ENCODE measurements at regions not wholly inside any gene's neighbourhood (a gene's known extent, or its start where the extent isn't known, plus 50 kb on each side); places are given as distances from the start of the nearest gene placed in this dataset.

- H3K4me3 ChIP-seq, result no peak overlapping the region
- H3K4me1 ChIP-seq (ENCODE audit: insufficient read depth), result no peaks in the 10 kb centered on the region
- 55 to 73% (median 64%) methylated on average over 5 of the region's 5 CpGs for WGBS, 3 donors
- H3K27ac ChIP-seq, result no peak overlapping the region
- DNase-seq, result no peak
- TF ChIP-seq CTCF (IDR thresholded peaks at IDR 0.05) (no peak), POLR2A (IDR thresholded peaks at IDR 0.05) (no peak), EP300 (IDR thresholded peaks at IDR 0.05) (no peak)
- no peaks in the 10 kb centered on the region for H3K9me3 ChIP-seq
- H3K27me3 ChIP-seq, result no peaks in the 10 kb centered on the region
- intact Hi-C loops (cut with DNase I), result no loop called here
- H3K36me3 ChIP-seq, result no peaks in the 10 kb centered on the region
Observed at GRCh38 chr6:93970684-93971083, 551.3 kb upstream of the EPHA7 start.

- 72 to 80% (median 79%) methylated on average over 4 of the region's 4 CpGs for WGBS, 3 donors
- Histone ChIP-seq H3K4me1 (ENCODE audit: insufficient read depth) (no peaks in the 10 kb centered on the region), H3K36me3 (no peaks in the 10 kb centered on the region), H3K9me3 (no peaks in the 10 kb centered on the region), H3K4me3 (no peak overlapping the region), H3K27ac (no peak overlapping the region), H3K27me3 (no peaks in the 10 kb centered on the region)
- DNase-seq, result no peak
- intact Hi-C loops (cut with DNase I), result no loop called here
- TF ChIP-seq POLR2A (IDR thresholded peaks at IDR 0.05), result no peak
- TF ChIP-seq CTCF (IDR thresholded peaks at IDR 0.05), result no peak
- no peak for TF ChIP-seq EP300 (IDR thresholded peaks at IDR 0.05)
Observed at GRCh38 chr6:93968126-93968525, 548.8 kb upstream of the EPHA7 start.

GRCh38 chr6:93964926-93965325 lies 545.6 kb upstream of the EPHA7 start:
- H3K4me3 ChIP-seq, result no peak overlapping the region
- no peaks in the 10 kb centered on the region for H3K27me3 ChIP-seq
- no peak overlapping the region for H3K27ac ChIP-seq
- intact Hi-C loops (cut with DNase I), result no loop called here
- no peak for DNase-seq
- TF ChIP-seq CTCF (IDR thresholded peaks at IDR 0.05) (no peak), EP300 (IDR thresholded peaks at IDR 0.05) (no peak), POLR2A (IDR thresholded peaks at IDR 0.05) (no peak)
- no peaks in the 10 kb centered on the region for H3K36me3 ChIP-seq
- no peaks in the 10 kb centered on the region for H3K9me3 ChIP-seq
- no peaks in the 10 kb centered on the region for H3K4me1 ChIP-seq (ENCODE audit: insufficient read depth)
- 84 to 90% (median 88%) methylated on average over 1 of the region's 1 CpG for WGBS, 3 donors

GRCh38 chr6:93964321-93964720 lies 545.0 kb upstream of the EPHA7 start:
- Histone ChIP-seq H3K4me1 (ENCODE audit: insufficient read depth) (no peaks in the 10 kb centered on the region), H3K27me3 (no peaks in the 10 kb centered on the region), H3K4me3 (no peak overlapping the region), H3K9me3 (no peaks in the 10 kb centered on the region), H3K27ac (no peak overlapping the region), H3K36me3 (no peaks in the 10 kb centered on the region)
- TF ChIP-seq POLR2A (IDR thresholded peaks at IDR 0.05) (no peak), CTCF (IDR thresholded peaks at IDR 0.05) (no peak), EP300 (IDR thresholded peaks at IDR 0.05) (no peak)
- intact Hi-C loops (cut with DNase I), result no loop called here
- WGBS, 3 donors, result 44 to 58% (median 49%) methylated on average over 1 of the region's 1 CpG
- no peak for DNase-seq

GRCh38 chr6:93962566-93962965 lies 543.2 kb upstream of the EPHA7 start:
- H3K9me3 ChIP-seq, result no peaks in the 10 kb centered on the region
- intact Hi-C loops (cut with DNase I), result no loop called here
- TF ChIP-seq CTCF (IDR thresholded peaks at IDR 0.05) (no peak), EP300 (IDR thresholded peaks at IDR 0.05) (no peak), POLR2A (IDR thresholded peaks at IDR 0.05) (no peak)
- WGBS, 3 donors, result 79 to 86% (median 80%) methylated on average over 1 of the region's 1 CpG
- no peak for DNase-seq
- no peak overlapping the region for H3K4me3 ChIP-seq
- H3K27ac ChIP-seq, result no peak overlapping the region
- no peaks in the 10 kb centered on the region for H3K4me1 ChIP-seq (ENCODE audit: insufficient read depth)
- no peaks in the 10 kb centered on the region for H3K27me3 ChIP-seq
- no peaks in the 10 kb centered on the region for H3K36me3 ChIP-seq

Data from ovary (tissue), 7 donors.